GM23248 (cell line): ENCODE measurements at regions not wholly inside any gene's neighbourhood (a gene's known extent, or its start where the extent isn't known, plus 50 kb on each side); places are given as distances from the start of the nearest gene placed in this dataset.

Experiments used
- DNase-seq: peaks from one replicate; pipeline ENCODE4 v3.0.0-alpha.2; 2015
- H2AFZ ChIP-seq: fragments of 200-600 bp; sonication (generic); 2 replicates; pipeline ENCODE4 v1.6.1; 2016; ENCODE audit warnings: antibody characterized with exemption
- H3F3A ChIP-seq: fragments of 200-600 bp; sonication (generic); 2 replicates; pipeline ENCODE4 v1.6.1; 2016; ENCODE audit warnings: mild to moderate bottlenecking, antibody characterized with exemption, mixed run types; ENCODE audit not compliant: insufficient read depth
- H3K27ac ChIP-seq: fragments of 200-600 bp; sonication (generic); 2 replicates; pipeline ENCODE4 v1.5.1; 2016; ENCODE audit warnings: mild to moderate bottlenecking
- H3K27me3 ChIP-seq: fragments of 200-600 bp; sonication (generic); replicated peaks from 2 replicates; pipeline ENCODE4 v1.6.1; 2016; ENCODE audit warnings: mild to moderate bottlenecking; ENCODE audit not compliant: insufficient read depth
- H3K36me3 ChIP-seq: fragments of 200-600 bp; sonication (generic); 2 replicates; pipeline ENCODE4 v1.6.1; 2016; ENCODE audit warnings: low read depth, mild to moderate bottlenecking
- H3K4me1 ChIP-seq: fragments of 200-600 bp; sonication (generic); 2 replicates; pipeline ENCODE4 v1.6.1; 2016; ENCODE audit warnings: mild to moderate bottlenecking; ENCODE audit not compliant: insufficient read depth
- H3K4me2 ChIP-seq: fragments of 200-600 bp; sonication (generic); one replicate; pipeline ENCODE4 v1.6.1; 2016; ENCODE audit warnings: mild to moderate bottlenecking; ENCODE audit not compliant: unreplicated experiment
- H3K4me3 ChIP-seq: fragments of 200-600 bp; sonication (generic); 2 replicates; pipeline ENCODE4 v1.5.1; 2016; ENCODE audit warnings: mild to moderate bottlenecking
- H3K79me2 ChIP-seq: fragments of 200-600 bp; sonication (generic); 2 replicates; pipeline ENCODE4 v1.6.1; 2016; ENCODE audit warnings: mild to moderate bottlenecking; ENCODE audit not compliant: insufficient read depth
- H3K9ac ChIP-seq: fragments of 200-600 bp; sonication (generic); 2 replicates; pipeline ENCODE4 v1.6.1; 2016; ENCODE audit warnings: mild to moderate bottlenecking
- H3K9me2 ChIP-seq: fragments of 200-600 bp; sonication (generic); 2 replicates; pipeline ENCODE4 v1.6.1; 2016; ENCODE audit warnings: mixed run types, mild to moderate bottlenecking, moderate library complexity; ENCODE audit not compliant: insufficient read depth
- H3K9me3 ChIP-seq: fragments of 200-600 bp; sonication (generic); one replicate; pipeline ENCODE4 v1.6.1; 2017; ENCODE audit warnings: low read depth
- H4K20me1 ChIP-seq: fragments of 200-600 bp; sonication (generic); 2 replicates; pipeline ENCODE4 v1.6.0; 2016; ENCODE audit not compliant: insufficient read depth
- EZH2 ChIP-seq: fragments of 200-600 bp; sonication (generic); IDR thresholded peaks from 2 replicates; pipeline ENCODE4 v1.6.1; 2018; ENCODE audit warnings: antibody characterized with exemption, mild to moderate bottlenecking; ENCODE audit not compliant: insufficient read depth, poor library complexity, severe bottlenecking
- EZH2phosphoT487 ChIP-seq: fragments of 200-600 bp; sonication (generic); IDR thresholded peaks from 2 replicates; pipeline ENCODE4 v1.6.1; 2018; ENCODE audit warnings: antibody characterized with exemption, moderate library complexity, mild to moderate bottlenecking, low read depth; ENCODE audit not compliant: insufficient read depth
- WGBS, 2 experiments: methylation state at CpG; one replicate each; pipeline ENCODE4 v1.1.6; 2015 to 2017; ENCODE audit warnings: low lambda C conversion rate in 2 of 2, low coverage in 1 of 2; ENCODE audit errors: missing lambda C conversion rate in 2 of 2; 5-methylcytosine and 5-hydroxymethylcytosine counted together
- in situ Hi-C: fragments of 300-500 bp; cut with MboI; formaldehyde crosslinking; loops from 2 replicates; pipeline ENCODE4 v1.15.0; 2020

GRCh38 chr22:27128461-27129085 lies 471.2 kb downstream of the MIAT start:
- Histone ChIP-seq H3K27me3 (no peaks in the 10 kb centered on the region), H3K9me3 (no peaks in the 10 kb centered on the region), H3K27ac (peak overlapping the region; percentile 63), H3K4me2 (peak overlapping the region; percentile 39), H3K79me2 (no peaks in the 10 kb centered on the region), H3K4me1 (peaks cover 44% of the 10 kb centered on the region), H3K9me2 (no peaks in the 10 kb centered on the region), H3K36me3 (no peaks in the 10 kb centered on the region), H4K20me1 (no peaks in the 10 kb centered on the region), H3K9ac (peak overlapping the region; percentile 44), H3K4me3 (no peak overlapping the region), H3F3A (peaks cover 37% of the 10 kb centered on the region), H2AFZ (no peak overlapping the region)
- DNase-seq = peak; percentile 59
- TF ChIP-seq EZH2phosphoT487 (no peak), EZH2 (no peak)
- 71 to 74% methylated on average over 9 of the region's 9 CpGs for WGBS, 2 experiments
- in situ Hi-C loops = no loop called here

- H3K79me2 ChIP-seq = no peaks in the 10 kb centered on the region
- peak overlapping the region; percentile 39 for H3K4me2 ChIP-seq
- H3K9me3 ChIP-seq = no peaks in the 10 kb centered on the region
- H3K9me2 ChIP-seq = no peaks in the 10 kb centered on the region
- no peaks in the 10 kb centered on the region for H3K27me3 ChIP-seq
- WGBS, 2 experiments = 3 to 4% methylated on average over 2 of the region's 2 CpGs
- no peak for TF ChIP-seq EZH2
- no peak for TF ChIP-seq EZH2phosphoT487
- peak; percentile 84 for DNase-seq
- peak overlapping the region; percentile 44 for H3K9ac ChIP-seq
- H3K4me1 ChIP-seq = peaks cover 44% of the 10 kb centered on the region
- no peaks in the 10 kb centered on the region for H3K36me3 ChIP-seq
- no peak overlapping the region for H2AFZ ChIP-seq
- peak overlapping the region; percentile 63 for H3K27ac ChIP-seq
- H4K20me1 ChIP-seq = no peaks in the 10 kb centered on the region
- peaks cover 39% of the 10 kb centered on the region for H3F3A ChIP-seq
- no peak overlapping the region for H3K4me3 ChIP-seq
- in situ Hi-C loops = no loop called here
Measured at GRCh38 chr22:27129266-27129665, 471.9 kb downstream of the MIAT start.

GRCh38 chr22:27130906-27131305 lies 473.5 kb downstream of the MIAT start:
- Histone ChIP-seq H3K9ac (no peak overlapping the region), H3K9me2 (no peaks in the 10 kb centered on the region), H3K4me3 (no peak overlapping the region), H3K27ac (no peak overlapping the region), H3K36me3 (no peaks in the 10 kb centered on the region), H4K20me1 (no peaks in the 10 kb centered on the region), H2AFZ (no peak overlapping the region), H3K27me3 (no peaks in the 10 kb centered on the region), H3K4me1 (peaks cover 55% of the 10 kb centered on the region), H3K79me2 (no peaks in the 10 kb centered on the region), H3K4me2 (no peak overlapping the region), H3F3A (peaks cover 44% of the 10 kb centered on the region), H3K9me3 (no peaks in the 10 kb centered on the region)
- peak; percentile 43 for DNase-seq
- in situ Hi-C loops = no loop called here
- TF ChIP-seq EZH2phosphoT487 (no peak), EZH2 (no peak)
- WGBS, 2 experiments = 51 to 56% methylated on average over 4 of the region's 4 CpGs

GRCh38 chr22:27131346-27131745 lies 474.0 kb downstream of the MIAT start:
- Histone ChIP-seq H3K27me3 (no peaks in the 10 kb centered on the region), H3K36me3 (no peaks in the 10 kb centered on the region), H3K4me1 (peaks cover 58% of the 10 kb centered on the region), H3K9ac (no peak overlapping the region), H4K20me1 (no peaks in the 10 kb centered on the region), H3K79me2 (no peaks in the 10 kb centered on the region), H3K27ac (no peak overlapping the region), H3K9me3 (no peaks in the 10 kb centered on the region), H3K4me2 (no peak overlapping the region), H3K4me3 (no peak overlapping the region), H2AFZ (no peak overlapping the region), H3K9me2 (no peaks in the 10 kb centered on the region), H3F3A (peaks cover 43% of the 10 kb centered on the region)
- 86 to 88% methylated on average over 4 of the region's 4 CpGs for WGBS, 2 experiments
- TF ChIP-seq EZH2 (no peak), EZH2phosphoT487 (no peak)
- in situ Hi-C loops = no loop called here
- DNase-seq = no peak
